Stimulated activated CD4-positive, alpha-beta T cell treated with anti-CD3 and anti-CD28 coated beads, Interleukin-12 subunit alpha, Interleukin-12 subunit beta, amount 100 ng/mL, for 24 hours (primary cell): ENCODE measurements at regions not wholly inside any gene's neighbourhood (a gene's known extent, or its start where the extent isn't known, plus 50 kb on each side); places are given as distances from the start of the nearest gene placed in this dataset.

Experiments used
- DNase-seq, 2 experiments: peaks; one replicate each; pipeline ENCODE4 v3.0.0-alpha.2; 2020; ENCODE audit warnings: low read depth in 2 of 2

DNA sequence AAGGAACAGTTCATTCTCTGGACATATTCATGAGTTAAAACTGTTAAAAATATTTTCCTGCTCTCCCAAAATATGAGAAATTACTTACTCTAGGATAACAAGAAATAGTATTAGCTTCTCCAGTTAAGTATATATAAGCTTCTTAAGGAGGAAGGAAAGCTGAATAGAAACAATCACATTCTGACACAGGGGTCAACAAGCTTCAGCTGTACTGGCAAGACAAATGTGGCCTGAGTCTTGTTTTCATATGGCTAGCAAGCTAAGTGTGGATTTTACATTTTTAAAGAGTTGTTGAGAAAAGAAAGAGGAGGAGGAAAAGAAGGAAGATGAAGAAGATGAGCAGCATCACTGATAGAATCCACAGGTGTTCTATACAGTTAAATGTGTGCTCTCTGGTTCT is 313.8 kb downstream of the ZPLD1 start:
- no peak for DNase-seq

DNA sequence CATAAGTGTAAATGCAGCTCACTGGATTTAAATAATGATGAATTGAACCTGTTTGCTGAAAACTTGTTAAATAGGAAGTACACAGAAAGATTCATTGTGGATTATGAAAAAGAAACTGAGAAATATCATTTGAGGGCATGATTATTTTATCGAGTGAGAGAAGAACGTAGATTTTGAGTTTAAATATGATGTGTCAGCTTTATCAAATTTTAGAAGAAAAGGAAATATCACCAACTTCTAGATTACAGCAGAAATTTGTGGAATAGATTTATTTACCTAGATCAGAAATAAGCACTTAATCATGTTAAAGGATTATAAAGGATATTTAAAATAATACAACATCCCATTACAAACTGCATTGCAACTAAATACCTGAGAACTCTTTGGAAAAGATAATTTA is 315.5 kb downstream of the ZPLD1 start:
- DNase-seq = no peak

DNA sequence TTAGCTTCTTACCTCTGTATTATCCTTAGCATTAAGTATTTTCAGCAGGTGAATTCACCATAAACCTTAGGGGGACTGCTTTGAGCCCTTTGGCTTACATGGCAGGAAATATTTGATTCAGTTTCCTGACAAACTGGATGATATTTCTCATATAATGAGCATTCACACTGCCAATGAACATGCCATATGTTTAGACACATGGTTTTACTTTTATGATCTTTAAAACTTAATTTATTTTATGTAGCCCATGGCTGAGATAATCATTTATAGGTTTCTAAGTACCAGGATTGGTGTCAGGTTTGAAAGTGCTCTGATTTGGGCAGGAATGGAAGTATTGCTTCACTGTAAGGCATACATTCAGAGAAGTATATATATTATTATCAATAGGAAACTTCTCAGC is 319.1 kb downstream of the ZPLD1 start:
- DNase-seq = no peak

DNA sequence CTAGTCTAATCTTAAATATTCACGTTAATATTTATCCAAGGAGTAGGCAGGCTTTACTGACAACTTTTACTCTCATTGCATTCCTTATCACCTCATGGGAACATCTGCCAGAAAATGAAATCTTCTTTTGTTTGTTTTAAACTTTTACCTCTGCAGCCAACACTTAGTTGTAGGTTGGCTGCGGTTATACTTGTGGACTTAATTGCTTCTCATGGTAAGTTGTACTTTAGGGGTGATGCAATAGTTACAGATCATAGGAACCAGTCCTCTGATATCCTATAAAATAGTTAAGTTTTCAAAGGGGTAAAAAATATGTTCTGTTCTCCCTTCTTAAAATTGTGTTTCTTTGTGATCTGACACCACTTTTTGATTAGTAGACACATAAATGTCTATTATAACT is 321.9 kb downstream of the ZPLD1 start:
- DNase-seq = no peak

DNA sequence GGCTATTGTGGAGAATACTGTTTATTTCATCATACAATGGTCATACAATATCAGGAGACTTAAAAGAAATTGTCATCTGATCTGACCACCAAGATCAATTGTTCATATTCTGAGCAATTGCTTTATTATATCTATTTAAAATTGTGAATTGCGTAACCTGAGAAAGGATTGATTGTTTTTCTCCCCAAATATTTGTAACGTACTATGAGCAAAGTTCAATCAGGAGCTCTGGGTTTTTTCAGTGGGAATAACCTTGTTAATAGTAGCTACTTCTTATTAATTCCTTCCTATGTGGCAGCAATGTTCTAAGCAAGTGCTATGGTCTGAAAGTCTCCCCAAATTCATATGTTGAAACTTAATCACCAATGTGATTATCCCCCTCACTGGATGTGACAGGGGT is 323.1 kb downstream of the ZPLD1 start:
- DNase-seq = no peak

DNA sequence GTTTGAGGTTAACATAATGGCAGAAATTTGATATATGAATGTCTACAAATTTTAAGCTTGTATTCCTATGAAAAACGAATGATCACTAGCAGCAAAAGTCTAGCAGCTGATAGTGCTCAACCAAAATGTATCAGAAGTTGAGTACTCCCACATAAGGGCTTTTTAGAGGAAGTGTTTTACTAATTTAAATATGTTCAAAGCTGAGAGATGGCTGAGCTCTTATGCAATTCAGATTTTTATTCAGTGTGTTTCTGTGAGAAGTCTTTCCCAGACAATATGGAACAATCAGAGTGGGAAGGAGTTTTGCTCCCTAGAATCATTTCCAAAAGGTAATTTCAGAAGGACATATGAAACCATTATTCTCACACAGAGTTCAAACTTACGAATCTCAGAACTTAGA is 327.0 kb downstream of the ZPLD1 start:
- no peak for DNase-seq

DNA sequence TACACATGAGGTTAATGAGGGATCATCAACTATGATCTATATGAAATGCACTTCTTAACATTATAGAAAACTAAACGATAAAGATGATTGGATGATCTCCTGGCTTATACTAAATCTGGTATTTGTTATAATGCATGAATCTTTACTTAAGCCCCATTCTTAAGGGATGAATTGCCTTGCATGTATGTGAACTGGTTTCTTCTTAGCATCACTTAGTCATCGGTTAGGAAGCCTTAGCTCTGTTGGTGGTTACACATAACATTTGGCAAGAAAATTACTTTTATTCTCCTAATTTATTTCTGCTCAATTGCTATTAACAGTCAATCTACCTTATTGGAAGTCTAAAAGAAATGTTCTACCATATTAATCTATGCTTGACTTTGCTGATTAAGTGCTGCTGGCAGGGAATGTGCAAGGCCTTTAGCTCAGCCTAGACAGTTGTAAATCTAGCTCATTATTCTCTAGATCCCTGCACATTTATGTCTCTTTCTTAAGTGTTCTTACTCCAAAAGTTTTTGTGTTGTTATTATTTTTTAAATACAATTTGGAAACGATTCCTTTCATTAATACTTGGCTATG is 356.0 kb downstream of the ZPLD1 start:
- DNase-seq = no peak

DNA sequence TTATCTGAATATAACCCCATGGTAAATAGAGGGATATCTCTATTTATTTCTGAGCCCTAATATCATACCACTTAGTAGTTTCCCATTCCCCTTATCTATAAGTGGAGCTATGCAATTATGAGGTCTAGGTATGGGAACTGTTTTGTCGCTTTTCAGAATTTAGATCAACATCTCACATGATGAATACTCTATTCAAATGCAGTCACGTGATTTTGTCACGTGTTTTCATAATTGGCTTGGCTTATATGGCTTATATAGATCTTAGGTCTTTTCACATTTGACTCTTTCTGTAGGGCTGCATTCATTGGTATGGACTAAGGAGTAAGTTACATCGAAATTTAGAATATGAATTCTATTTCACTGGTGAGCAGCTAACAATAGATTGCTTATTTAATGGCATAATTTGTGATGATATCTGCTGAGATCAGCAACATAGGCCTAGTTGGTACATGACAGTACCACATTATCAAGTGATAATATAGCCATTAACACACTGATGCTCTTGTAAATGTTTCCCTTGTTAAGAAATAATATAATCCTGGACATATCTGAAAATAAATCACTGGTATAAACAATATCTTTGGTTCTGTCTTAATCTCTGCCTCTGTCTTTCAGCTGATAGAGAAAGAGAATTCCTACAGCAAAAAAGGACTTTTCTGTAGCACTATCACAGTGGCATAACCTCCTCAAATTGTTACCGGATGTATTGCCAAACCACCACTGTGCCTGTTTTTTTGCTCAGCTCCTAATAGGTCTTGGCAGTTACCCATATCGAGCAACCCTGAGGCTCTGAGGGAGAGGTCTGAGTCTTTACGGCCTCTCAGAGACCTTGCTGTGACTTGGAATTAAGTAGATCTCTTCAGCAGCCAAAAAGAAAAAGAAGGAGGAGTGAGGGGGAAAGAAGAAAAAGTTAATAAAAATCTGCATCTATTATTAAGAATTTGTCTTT is 357.1 kb downstream of the ZPLD1 start:
- DNase-seq = no peak

DNA sequence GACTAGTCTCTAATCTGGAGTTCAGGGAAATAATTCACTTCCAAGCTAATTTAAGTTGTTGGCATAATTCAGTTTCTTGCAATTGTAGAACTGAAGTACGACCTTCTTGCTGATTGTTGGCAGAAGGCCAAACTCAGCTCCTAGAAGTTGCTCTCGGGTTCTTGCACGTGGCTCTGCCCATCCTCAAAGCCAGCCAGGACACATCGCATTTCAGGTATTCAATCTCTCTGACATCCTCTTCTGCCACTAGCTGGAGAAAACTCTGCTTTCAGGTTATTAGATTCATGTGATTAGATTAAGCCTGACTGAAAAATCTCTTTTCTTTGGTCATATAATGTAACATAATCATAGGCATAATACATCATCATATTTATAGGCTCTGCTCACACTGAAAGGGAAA is 362.0 kb downstream of the ZPLD1 start:
- no peak for DNase-seq

DNA sequence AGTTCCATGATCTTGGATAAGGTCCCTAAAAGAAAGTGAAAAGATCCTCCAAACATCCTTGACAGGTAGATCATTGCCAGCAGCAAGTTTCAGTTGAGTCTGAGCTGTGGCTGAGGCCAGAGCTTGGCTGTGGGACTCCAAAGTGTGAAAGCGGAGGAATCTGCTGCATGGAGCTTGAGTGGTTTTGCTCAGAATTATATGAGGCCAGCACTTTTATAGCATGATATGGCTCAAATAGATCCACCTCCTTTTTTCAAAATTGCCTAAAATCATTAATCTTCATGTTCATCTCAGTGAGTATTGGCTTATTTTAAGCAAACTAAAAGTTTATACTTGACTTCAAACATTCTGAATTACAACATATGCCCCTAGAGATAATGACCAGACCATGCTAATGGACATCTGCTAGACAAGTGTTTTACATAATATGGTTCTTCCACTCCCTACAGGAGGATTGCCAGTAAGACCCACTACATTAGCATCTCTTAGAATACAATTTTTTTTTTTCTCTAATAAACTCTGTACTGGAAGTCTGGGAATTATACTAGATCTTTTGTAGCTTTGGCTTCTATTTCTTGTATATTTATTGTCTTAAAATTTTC is 368.1 kb downstream of the ZPLD1 start:
- no peak for DNase-seq

DNA sequence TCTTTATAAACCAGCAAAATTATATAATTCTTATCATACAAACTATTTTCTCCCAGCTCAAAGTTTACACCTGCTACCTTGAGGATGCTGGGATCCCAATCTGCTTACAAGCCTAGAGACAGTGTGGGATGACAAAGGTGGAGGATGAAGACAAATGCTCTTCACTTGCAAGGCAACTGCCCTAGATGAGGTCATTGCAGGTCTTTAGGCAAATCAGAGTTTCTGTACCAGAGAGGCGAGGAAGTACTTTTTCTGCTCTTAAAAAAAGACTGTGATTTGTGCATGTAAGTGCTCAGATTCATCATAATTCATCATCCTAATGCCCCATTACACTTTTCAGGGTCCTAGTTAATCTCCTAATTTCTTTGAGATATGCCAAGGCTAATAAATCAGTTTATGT is 376.1 kb downstream of the ZPLD1 start:
- no peak for DNase-seq

DNA sequence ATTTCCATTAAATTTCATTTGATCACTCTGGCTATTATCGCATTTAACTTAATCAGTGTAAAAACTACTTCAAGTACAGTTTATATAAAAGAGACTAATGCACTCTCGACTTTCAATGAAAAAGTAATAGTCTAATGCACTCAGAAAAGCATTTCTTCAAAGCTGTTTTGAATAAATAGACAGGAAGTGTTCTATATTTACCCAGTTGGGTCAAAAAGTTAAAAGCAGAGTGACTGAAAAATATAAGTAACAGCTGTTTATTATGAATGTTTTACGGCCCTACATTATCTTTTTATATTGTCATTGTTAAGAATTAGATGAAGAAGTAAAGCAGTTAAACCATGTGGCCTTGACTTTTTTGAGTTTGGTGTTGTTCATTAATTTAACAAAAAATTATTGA is 391.8 kb downstream of the ZPLD1 start:
- no peak for DNase-seq

DNA sequence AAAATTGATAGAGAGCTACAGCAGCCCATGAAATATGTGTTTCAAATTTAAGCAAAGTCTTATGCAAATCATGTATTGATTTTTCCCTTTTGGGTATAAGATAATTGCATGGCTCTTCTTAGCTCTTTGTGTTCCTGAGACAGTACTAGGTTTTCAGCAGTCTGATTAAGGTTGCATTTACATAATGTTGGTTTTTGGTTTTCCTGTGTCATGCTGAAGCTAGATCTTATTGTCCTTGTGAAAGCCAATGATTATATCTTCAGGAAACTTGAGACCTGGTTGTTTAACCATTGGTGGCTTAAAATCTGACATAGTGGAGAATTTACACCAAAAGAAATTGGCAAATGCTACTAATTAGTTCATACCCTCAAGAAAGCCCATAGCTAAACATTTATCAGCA is 392.6 kb downstream of the ZPLD1 start:
- DNase-seq = no peak

DNA sequence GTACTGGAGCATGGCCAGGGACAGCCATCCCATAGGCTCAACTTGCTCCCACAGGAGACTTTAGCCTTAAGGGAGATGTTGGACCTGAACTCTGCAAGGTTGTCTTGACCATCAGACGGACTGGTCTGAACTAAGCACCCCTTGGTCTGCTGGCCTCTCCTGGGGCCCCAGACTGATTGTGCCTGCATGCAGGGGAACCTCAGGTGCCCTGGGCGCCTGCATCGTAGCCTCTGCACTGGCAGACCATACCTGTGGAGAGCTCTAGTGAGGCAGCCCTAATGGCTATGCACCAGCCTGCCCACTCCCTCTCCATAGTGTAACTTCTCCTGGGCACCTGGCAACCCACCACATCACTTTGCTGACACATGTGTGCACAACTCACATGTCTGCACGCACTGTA is 395.6 kb downstream of the ZPLD1 start:
- no peak for DNase-seq

DNA sequence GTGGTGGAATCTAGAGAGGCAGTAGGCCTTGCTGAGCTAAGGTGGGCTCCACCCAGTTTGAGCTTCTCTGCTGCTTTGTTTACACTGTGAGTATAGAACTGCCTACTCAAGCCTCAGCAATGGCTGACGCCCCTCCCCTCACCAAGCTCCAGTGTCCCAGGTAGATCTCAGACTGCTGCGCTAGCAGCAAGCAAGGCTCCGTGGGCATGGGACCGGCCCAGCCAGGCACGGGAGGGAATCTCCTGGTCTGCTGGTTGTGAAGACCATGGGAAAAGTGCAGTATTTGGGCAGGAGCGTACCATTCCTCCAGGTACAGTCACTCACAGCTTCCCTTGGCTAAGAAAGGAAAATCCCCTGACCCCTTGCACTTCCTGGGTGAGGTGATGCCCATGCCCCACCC is 407.1 kb downstream of the ZPLD1 start:
- no peak for DNase-seq

DNA sequence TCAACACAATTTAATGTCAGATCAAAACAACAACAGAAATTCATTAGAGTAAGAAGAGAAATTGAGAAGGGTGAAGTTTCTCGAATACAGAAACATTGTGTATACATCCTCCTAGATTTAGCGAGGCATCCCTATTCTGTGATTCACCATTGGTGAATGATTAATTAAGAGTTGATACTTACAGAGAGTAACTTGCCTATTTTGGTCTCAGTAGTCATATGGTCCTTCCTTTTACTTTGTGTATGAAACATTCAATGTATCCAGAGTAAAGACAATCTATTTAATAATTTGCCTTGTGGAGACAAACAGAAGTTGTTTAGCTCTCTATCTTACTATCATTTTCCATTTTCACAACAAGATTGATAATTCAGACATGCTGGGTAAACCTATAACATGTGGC is 432.0 kb downstream of the ZPLD1 start:
- no peak for DNase-seq

DNA sequence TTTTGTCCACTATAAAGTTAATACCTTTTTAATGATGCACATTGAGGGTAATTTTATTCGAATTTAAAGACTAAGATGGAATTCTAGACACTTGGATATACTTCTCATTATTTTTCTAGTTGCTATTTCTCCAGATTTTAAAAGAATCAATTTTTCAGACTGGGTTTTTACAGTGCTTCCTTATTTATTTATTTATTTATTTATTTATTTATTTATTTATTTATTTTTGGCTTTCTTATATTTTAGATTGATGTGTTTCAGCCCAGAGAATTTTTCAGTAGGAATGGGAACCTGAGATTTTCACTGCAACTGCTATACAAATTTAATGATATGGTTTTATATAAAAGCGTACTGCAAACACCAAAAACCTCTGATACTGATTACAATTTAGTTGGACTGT is 448.7 kb downstream of the ZPLD1 start:
- DNase-seq = no peak

DNA sequence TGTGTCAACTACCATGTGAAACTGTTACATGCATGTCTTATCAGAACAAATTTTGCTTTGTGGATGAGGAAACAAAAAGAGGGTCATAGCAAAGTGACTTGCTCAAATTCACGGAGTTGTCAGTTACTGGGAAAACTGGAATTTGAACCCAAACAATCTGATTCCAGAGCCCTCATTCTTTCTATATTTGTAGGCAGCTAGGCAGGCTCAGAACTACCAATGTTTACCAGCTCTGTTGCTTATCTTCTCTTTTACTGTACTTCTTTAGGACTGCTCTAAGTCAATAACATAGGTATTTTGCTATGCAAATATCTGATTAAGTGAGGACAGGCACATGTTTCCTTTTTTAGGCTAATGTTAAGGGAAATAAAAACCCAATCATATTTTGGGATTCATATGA is 450.5 kb downstream of the ZPLD1 start:
- no peak for DNase-seq

DNA sequence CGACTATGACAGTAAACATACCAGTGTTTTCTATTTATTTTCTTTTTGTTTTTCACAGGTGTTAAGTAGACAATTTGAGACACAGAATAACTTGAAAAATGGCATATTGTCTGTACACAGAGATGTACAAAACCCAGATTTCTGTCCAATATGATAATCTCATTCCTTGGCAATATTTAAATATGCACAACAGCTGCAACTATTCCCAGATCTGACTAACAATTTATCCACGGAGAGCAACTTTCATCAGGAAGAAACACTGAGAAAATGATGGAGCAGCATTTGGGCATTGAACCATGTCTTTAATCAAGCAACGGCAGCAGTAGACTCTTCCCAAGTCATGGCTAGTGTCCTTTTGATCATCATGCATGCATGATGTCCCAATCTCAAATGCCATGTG is 452.6 kb downstream of the ZPLD1 start:
- no peak for DNase-seq

DNA sequence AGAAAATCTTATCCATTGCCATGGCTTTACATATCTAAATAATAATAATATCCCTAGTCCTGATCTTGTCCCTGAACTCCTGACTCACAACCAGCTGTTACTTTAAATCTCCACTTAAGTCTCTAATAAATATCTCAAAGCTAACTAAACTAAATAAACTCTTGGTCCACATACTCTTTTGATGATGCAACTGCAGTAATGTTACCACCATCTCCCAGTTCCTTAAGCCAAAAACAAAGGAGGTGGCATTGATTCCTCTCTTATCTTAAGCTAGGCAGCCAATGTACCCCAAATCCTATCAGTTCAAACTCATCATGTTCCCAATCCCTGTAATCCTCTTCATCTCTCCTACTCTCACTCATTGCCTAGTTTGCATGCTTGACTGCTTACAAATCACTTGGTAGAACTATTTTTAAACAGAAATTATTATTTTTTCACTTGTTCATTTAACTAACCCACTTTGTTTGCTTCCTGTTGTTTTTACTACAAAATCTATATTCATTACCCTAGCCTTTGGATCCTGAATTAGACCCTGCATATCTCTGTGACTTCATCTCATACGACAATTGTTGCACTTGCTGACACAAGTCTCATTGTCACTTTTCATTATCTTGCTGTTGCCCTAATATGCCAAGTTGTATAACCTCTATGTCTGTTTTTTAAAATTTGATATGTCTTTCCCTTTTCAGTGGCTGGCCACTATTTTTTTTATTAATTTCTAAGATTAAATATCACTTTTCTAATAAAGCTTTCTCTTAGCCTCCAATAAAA is 462.2 kb downstream of the ZPLD1 start:
- DNase-seq = no peak

DNA sequence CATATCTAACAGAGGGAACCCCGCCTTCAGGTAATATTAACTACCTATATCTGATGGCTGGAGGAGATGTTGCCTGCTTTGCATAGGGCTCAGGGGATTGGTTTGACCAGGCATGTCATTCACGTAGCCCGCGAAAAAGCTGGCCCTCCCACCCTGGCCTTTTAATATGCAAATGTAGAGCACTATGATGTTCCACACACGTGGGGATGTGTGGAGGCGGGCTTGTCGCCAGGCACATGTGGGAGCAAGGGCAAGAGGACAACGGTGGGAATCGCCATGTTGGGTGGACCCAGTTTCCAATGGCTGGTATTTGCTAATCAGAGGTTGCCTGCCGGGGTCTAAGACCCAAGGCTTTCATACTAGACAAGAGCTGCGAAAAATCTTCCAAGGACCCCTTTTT is 469.8 kb downstream of the ZPLD1 start:
- DNase-seq = no peak

DNA sequence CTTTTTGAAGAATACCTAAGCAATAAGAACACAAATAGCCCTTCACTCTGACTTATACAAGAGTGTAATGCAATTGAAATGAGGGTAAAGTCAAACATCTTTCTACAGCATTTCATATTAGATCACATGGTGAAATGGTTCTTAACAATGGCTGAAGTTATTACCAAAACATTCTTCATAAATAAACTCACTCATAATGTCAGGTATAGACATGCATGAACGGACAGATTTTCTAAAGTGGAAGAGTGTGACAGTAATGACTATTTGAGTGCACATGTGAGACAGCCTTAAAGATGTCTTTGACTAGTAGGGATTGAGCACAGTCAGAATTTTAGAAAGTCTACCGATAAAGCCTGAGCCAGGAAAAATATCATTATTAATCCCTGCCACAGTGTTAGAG is 471.0 kb downstream of the ZPLD1 start:
- DNase-seq = no peak
